ENCODE measurements at regions not wholly inside any gene's neighbourhood (a gene's known extent, or its start where the extent isn't known, plus 50 kb on each side); places are given as distances from the start of the nearest gene placed in this dataset.

DNA sequence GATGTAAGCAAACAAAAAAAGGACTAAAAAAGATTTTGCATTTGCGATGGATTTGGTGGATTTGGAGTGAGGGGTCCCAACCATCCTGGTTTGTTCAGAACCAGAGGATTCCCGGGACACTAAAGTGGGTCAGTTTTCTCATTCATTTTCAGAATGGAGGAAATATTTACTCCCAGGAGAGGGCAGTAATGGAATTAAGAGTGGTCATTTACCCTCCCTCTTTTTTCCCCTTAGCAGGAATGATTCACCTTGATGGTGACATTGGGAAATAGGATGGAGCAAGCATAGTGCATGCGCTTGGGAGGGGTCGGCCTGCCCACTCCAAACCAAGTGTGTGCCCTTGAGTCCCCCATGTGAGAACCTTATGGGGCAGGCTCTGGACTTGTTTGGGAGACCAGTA lies 164.2 kb upstream of the PUM3 start:
- Histone ChIP-seq H3K9ac (no peak overlapping the region), H3K9me3 (replicated peaks in 1 of 11) (peaks cover 9 to 28% (median 15%) of the 10 kb centered on the region in 11 experiments; a peak in 19 of 22 replicates), H3K27me3 (no peaks in the 10 kb centered on the region), H4K20me1 (no peaks in the 10 kb centered on the region), H3K36me3 (no peaks in the 10 kb centered on the region), H3K4me3 (no peak overlapping the region), H3K4me2 (no peak overlapping the region), H3K27ac (no peak overlapping the region), H3K4me1 (0 out of 20 replicates have a peak, but pooled peaks cover 0 to 4% (median 0%) of the 10 kb centered on the region in 10 experiments)
- no peak for TF ChIP-seq Cebpa-rat (IDR thresholded peaks at IDR 0.05)

DNA sequence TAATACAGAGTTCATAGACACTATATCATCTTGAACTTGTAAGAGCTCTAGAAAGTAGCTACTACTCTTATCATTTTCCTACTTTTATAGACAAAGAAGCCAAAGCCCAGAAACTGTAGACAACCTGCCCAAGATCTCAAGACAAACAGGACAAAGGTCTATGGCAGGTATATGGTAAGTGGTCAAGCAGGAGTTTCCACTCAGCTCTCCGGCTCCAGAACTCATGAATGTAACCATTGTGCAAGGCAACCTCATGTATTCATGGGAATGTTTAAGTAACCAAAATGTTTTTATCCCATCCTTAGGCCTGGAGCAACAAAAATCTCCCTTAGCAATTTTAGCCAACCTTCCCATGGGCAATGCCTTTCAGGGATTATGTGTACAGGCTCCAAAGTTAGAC lies 163.4 kb upstream of the PUM3 start:
- TF ChIP-seq Cebpa-rat (IDR thresholded peaks at IDR 0.05), result no peak
- H3K4me3 ChIP-seq, result no peak overlapping the region
- peaks cover 9 to 28% (median 15%) of the 10 kb centered on the region in 11 experiments; a peak in 19 of 22 replicates for H3K9me3 ChIP-seq (replicated peaks in 1 of 11)
- no peaks in the 10 kb centered on the region for H3K27me3 ChIP-seq
- H3K27ac ChIP-seq, result no peak overlapping the region
- H4K20me1 ChIP-seq, result no peaks in the 10 kb centered on the region
- no peak overlapping the region for H3K9ac ChIP-seq
- no peaks in the 10 kb centered on the region for H3K36me3 ChIP-seq
- 0 out of 20 replicates have a peak, but pooled peaks cover 0 to 4% (median 0%) of the 10 kb centered on the region in 10 experiments for H3K4me1 ChIP-seq
- H3K4me2 ChIP-seq, result no peak overlapping the region

DNA sequence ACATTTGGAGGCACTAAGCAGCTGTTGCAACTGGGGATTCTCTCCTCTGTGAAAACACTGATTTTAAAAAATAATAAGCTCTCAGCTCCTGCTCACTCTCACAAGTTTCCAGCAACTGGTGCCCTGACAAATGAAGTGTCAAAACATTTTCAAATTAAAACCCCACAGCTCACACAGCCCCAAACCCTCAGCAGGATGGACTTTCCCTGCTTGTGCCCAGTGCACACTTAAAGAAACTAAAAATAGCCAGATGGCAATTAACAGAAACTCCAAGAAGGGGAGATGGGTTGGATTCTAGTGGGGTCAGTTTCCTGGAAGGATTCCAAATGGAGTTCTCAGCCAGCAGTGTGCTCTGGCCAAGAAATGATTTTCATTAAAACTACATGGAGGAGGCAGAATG lies 163.0 kb upstream of the PUM3 start:
- no peak overlapping the region for H3K27ac ChIP-seq
- H3K36me3 ChIP-seq, result no peaks in the 10 kb centered on the region
- no peak overlapping the region for H3K9ac ChIP-seq
- H3K27me3 ChIP-seq, result no peaks in the 10 kb centered on the region
- H3K4me1 ChIP-seq, result 0 out of 20 replicates have a peak, but pooled peaks cover 0 to 4% (median 0%) of the 10 kb centered on the region in 10 experiments
- no peak overlapping the region for H3K4me3 ChIP-seq
- no peaks in the 10 kb centered on the region for H4K20me1 ChIP-seq
- TF ChIP-seq Cebpa-rat (IDR thresholded peaks at IDR 0.05), result no peak
- no peak overlapping the region for H3K4me2 ChIP-seq
- peaks cover 9 to 28% (median 15%) of the 10 kb centered on the region in 11 experiments; a peak in 19 of 22 replicates for H3K9me3 ChIP-seq (replicated peaks in 1 of 11)

DNA sequence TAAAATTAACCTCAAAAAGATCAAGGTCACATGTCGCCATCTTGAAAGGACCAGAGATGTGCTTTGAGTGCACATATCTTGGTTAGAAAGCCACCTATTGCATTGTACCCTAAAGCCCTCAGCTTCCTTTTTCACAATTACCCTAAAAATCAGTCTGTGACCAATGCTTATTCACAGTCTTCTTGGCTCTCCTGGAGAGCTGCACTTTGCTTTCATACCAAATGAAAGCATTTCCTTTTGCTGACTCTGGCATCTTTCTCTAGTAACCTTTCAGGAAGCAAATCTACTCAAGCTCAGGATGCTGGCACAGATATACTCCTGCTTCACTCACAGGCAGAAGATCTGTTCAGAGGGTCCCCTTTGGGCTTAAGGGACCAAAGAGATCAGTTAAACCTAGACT lies 160.7 kb upstream of the PUM3 start:
- no peaks in the 10 kb centered on the region for H4K20me1 ChIP-seq
- no peak overlapping the region for H3K4me3 ChIP-seq
- H3K9ac ChIP-seq, result no peak overlapping the region
- no peak overlapping the region for H3K4me2 ChIP-seq
- H3K9me3 ChIP-seq (replicated peaks in 1 of 11), result peaks cover under 1 to 14% (median 6%) of the 10 kb centered on the region in 11 experiments; a peak in 17 of 22 replicates
- no peak overlapping the region for H3K27ac ChIP-seq
- H3K27me3 ChIP-seq, result no peaks in the 10 kb centered on the region
- H3K4me1 ChIP-seq, result no peaks in the 10 kb centered on the region
- TF ChIP-seq Cebpa-rat (IDR thresholded peaks at IDR 0.05), result no peak
- H3K36me3 ChIP-seq, result no peaks in the 10 kb centered on the region

DNA sequence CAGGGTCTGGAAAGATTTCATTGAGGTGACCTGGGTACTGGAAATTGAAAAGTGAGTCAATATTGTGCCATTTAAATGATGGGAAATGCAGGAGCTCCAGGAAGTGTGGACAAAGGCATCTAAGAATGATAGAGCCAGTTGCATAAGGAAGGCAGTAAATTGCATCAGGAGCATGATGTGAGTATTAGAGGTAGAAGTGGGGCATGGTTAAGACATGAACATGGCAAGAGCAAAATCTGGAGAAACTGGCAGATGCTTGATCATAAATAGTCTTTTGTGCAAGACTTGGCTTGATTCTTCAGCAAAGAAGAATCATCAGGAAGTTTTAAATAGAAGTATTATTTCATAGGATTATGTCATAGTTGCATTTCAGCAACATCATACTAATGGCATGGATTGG lies 157.4 kb upstream of the PUM3 start:
- Histone ChIP-seq H3K4me2 (no peak overlapping the region), H3K36me3 (no peaks in the 10 kb centered on the region), H3K9ac (no peak overlapping the region), H3K4me3 (no peak overlapping the region), H4K20me1 (no peaks in the 10 kb centered on the region), H3K9me3 (replicated peaks in 1 of 11) (peaks cover 0 to 8% (median 0%) of the 10 kb centered on the region in 11 experiments; a peak in 1 of 22 replicates), H3K27me3 (no peaks in the 10 kb centered on the region), H3K4me1 (no peaks in the 10 kb centered on the region), H3K27ac (no peak overlapping the region)
- no peak for TF ChIP-seq Cebpa-rat (IDR thresholded peaks at IDR 0.05)

DNA sequence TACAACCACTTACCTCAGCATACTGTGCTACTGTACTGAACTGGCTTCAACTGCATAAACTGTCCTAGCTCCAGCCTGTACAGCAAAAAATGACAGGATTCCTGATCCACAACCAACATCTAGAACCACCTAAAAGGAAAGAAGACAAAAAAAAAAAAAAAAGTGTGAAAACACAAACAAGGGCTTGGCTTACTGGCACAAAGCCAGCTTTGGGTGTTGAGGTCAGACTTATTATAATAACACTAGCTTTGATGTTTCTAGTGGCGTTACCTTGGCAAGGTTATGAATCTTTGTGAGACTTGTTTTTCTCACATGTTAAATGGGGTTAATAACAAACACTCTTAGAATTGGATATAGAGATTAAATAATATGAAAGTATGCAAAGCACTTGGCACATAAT lies 148.5 kb upstream of the PUM3 start:
- H3K27me3 ChIP-seq, result no peaks in the 10 kb centered on the region
- no peak overlapping the region for H3K4me2 ChIP-seq
- H3K4me1 ChIP-seq, result peaks cover 0 to 10% (median 0%) of the 10 kb centered on the region in 10 experiments; a peak in 5 of 20 replicates
- no peak overlapping the region for H3K4me3 ChIP-seq
- H3K36me3 ChIP-seq, result no peaks in the 10 kb centered on the region
- no peak for TF ChIP-seq Cebpa-rat (IDR thresholded peaks at IDR 0.05)
- no peak overlapping the region for H3K9ac ChIP-seq
- H4K20me1 ChIP-seq, result no peaks in the 10 kb centered on the region
- H3K9me3 ChIP-seq (replicated peaks in 1 of 11), result no peaks in the 10 kb centered on the region
- H3K27ac ChIP-seq, result no peak overlapping the region

DNA sequence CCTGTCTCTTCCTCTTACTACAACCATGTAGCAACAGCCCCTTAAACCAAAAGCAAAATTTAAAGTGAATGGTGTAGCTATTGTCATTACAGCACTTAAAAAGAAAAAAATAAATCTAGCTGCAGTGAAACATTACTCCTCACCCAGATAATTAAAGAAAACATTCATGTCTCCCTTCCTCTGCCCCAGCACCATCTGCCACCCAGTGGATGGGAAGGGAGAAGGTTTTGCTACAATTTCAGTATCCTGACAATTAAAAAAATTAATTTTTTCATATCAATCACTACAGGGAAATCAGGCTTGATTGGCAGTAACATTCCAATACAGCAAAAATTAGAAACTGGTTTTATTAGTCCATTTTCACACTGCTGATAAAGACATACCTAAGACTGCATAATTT lies 147.4 kb upstream of the PUM3 start:
- H3K9me3 ChIP-seq (replicated peaks in 1 of 11), result no peaks in the 10 kb centered on the region
- no peak overlapping the region for H3K4me2 ChIP-seq
- H3K36me3 ChIP-seq, result no peaks in the 10 kb centered on the region
- no peaks in the 10 kb centered on the region for H3K27me3 ChIP-seq
- no peak overlapping the region for H3K4me3 ChIP-seq
- no peak overlapping the region for H3K27ac ChIP-seq
- no peaks in the 10 kb centered on the region for H4K20me1 ChIP-seq
- H3K9ac ChIP-seq, result no peak overlapping the region
- TF ChIP-seq Cebpa-rat (IDR thresholded peaks at IDR 0.05), result no peak
- H3K4me1 ChIP-seq, result peaks cover 0 to 10% (median 0%) of the 10 kb centered on the region in 10 experiments; a peak in 5 of 20 replicates

DNA sequence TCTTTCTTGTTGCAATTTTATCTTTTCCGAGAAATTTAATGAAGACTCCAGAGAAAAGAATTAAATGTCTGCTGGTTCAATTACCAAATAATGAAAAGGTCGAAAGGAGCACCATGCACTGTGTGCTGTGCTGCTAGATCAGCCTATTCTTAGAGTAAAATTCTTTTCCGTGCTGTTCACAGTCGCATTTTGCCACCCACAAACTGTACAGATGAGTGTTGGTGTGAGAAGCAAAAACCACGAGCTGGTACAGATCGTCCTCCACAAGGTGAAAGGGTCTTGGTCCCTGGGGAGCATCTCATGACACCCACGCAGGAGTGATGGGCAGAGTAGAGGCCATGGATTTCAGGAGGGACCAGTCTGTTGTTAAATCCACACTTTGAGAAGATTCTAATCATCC lies 143.8 kb upstream of the PUM3 start:
- no peak overlapping the region for H3K4me3 ChIP-seq
- H4K20me1 ChIP-seq, result no peaks in the 10 kb centered on the region
- no peak overlapping the region for H3K4me2 ChIP-seq
- no peak overlapping the region for H3K9ac ChIP-seq
- H3K36me3 ChIP-seq, result no peaks in the 10 kb centered on the region
- no peak for TF ChIP-seq Cebpa-rat (IDR thresholded peaks at IDR 0.05)
- no peaks in the 10 kb centered on the region for H3K9me3 ChIP-seq (replicated peaks in 1 of 11)
- H3K27ac ChIP-seq, result no peak overlapping the region
- peaks cover 0 to 26% (median 0%) of the 10 kb centered on the region in 10 experiments; a peak in 6 of 20 replicates for H3K4me1 ChIP-seq
- H3K27me3 ChIP-seq, result no peaks in the 10 kb centered on the region

DNA sequence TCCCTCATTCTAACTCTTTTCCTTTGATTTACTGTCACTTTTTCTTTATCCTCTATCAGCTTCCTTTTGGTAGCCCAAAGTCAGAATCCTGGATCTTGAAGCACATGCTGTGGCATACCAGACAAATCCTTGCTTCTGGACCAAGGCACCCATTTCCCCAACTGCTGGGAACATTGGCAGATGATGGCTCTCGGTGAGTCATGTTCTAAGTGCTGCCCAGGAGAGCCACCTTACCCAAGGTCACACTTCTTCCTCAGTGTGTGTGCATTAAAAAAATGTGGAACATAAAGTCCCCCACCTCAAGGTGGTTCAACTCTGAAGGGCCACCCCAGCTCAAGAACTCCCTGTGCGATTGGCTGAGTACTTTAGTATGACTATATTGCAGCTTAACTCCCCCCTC lies 141.4 kb upstream of the PUM3 start:
- no peak for TF ChIP-seq Cebpa-rat (IDR thresholded peaks at IDR 0.05)
- no peaks in the 10 kb centered on the region for H3K27me3 ChIP-seq
- H3K4me2 ChIP-seq, result peak overlapping the region in 2 of 11 experiments; percentile 28 to 37; a peak in 3 of 22 replicates
- H3K9me3 ChIP-seq (replicated peaks in 1 of 11), result no peaks in the 10 kb centered on the region
- H3K4me3 ChIP-seq, result no peak overlapping the region
- peaks cover 0 to 26% (median 0%) of the 10 kb centered on the region in 10 experiments; a peak in 6 of 20 replicates for H3K4me1 ChIP-seq
- no peaks in the 10 kb centered on the region for H4K20me1 ChIP-seq
- no peak overlapping the region; a peak in 1 of 22 replicates for H3K27ac ChIP-seq
- no peak overlapping the region for H3K9ac ChIP-seq
- no peaks in the 10 kb centered on the region for H3K36me3 ChIP-seq

DNA sequence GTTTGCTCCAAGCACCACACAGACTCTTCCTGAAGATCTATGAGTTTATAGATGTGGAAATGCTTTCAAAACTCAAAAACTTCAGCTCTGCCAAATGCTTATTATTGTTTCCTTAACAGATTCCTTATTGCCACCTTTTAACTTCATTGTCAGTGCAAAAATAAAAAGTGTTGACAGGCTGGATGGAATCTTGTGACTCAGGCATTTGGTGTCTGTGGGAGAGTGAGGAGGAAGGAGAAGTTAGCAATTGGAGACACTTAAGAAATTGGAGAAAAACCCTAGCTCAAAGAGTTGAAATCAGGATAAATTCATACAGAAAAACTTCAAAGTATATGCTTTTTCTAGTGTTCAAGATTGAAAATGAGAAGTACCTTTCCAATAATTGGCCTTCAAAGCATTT lies 140.6 kb upstream of the PUM3 start:
- no peaks in the 10 kb centered on the region for H4K20me1 ChIP-seq
- no peak overlapping the region for H3K9ac ChIP-seq
- H3K4me3 ChIP-seq, result no peak overlapping the region
- H3K4me1 ChIP-seq, result peaks cover 0 to 19% (median 0%) of the 10 kb centered on the region in 10 experiments; a peak in 6 of 20 replicates
- no peaks in the 10 kb centered on the region for H3K27me3 ChIP-seq
- no peaks in the 10 kb centered on the region for H3K9me3 ChIP-seq (replicated peaks in 1 of 11)
- no peak overlapping the region for H3K27ac ChIP-seq
- TF ChIP-seq Cebpa-rat (IDR thresholded peaks at IDR 0.05), result no peak
- peak overlapping the region in 2 of 11 experiments; percentile 37 to 41; a peak in 3 of 22 replicates for H3K4me2 ChIP-seq
- no peaks in the 10 kb centered on the region for H3K36me3 ChIP-seq

Data from BLaER1 treated with 17β-estradiol and CSF1 and Interleukin-3, amounts not matched to agents 10 nM and 100 nM (cell line).